ENCODE measurements at regions not wholly inside any gene's neighbourhood (a gene's known extent, or its start where the extent isn't known, plus 50 kb on each side); places are given as distances from the start of the nearest gene placed in this dataset.
"Not testable (repeated sequence)": the region's sequence is repeated elsewhere in the genome, so short reads cannot be mapped to it uniquely, and the experiment has no call there.

GRCh38 chr20:4635781-4636180, 50.5 kb upstream of the PRNP start:
- DNase-seq: no peak

GRCh38 chr20:4635342-4635741, 50.9 kb upstream of the PRNP start:
- DNase-seq: no peak

- DNase-seq: no peak
Observed at GRCh38 chr20:4633780-4634179, 52.5 kb upstream of the PRNP start.

GRCh38 chr20:4633379-4633778, 52.9 kb upstream of the PRNP start:
- no peak for DNase-seq

GRCh38 chr20:4632876-4633275, 53.4 kb upstream of the PRNP start:
- no peak for DNase-seq

GRCh38 chr20:4626228-4626627, 60.0 kb upstream of the PRNP start:
- no peak for DNase-seq

- DNase-seq: no peak
Observed at GRCh38 chr20:4625687-4626086, 60.6 kb upstream of the PRNP start.

GRCh38 chr20:4624675-4625336, 61.5 kb upstream of the PRNP start:
- DNase-seq: not testable (repeated sequence)

- DNase-seq: not testable (repeated sequence)
Observed at GRCh38 chr20:4619144-4619543, 67.1 kb upstream of the PRNP start.

GRCh38 chr20:4617484-4617883, 68.8 kb upstream of the PRNP start:
- DNase-seq: no peak

GRCh38 chr20:4617019-4617418, 69.2 kb upstream of the PRNP start:
- no peak for DNase-seq

GRCh38 chr20:4613718-4614620, 72.3 kb upstream of the PRNP start:
- no peak for DNase-seq

GRCh38 chr20:4613184-4613583, 73.1 kb upstream of the PRNP start:
- no peak for DNase-seq

- DNase-seq: no peak
Observed at GRCh38 chr20:4610871-4611270, 75.4 kb upstream of the PRNP start.

GRCh38 chr20:4609511-4609910, 76.7 kb upstream of the PRNP start:
- no peak for DNase-seq

- DNase-seq: no peak
Observed at GRCh38 chr20:4608861-4609260, 77.4 kb upstream of the PRNP start.

GRCh38 chr20:4607287-4607713, 79.0 kb upstream of the PRNP start:
- no peak for DNase-seq

- no peak for DNase-seq
Observed at GRCh38 chr20:4606051-4606450, 80.2 kb upstream of the PRNP start.

GRCh38 chr20:4605166-4605565, 81.1 kb upstream of the PRNP start:
- no peak for DNase-seq

- no peak for DNase-seq
Observed at GRCh38 chr20:4604580-4604979, 81.7 kb upstream of the PRNP start.

- no peak for DNase-seq
Observed at GRCh38 chr20:4603724-4604123, 82.5 kb upstream of the PRNP start.

- no peak for DNase-seq
Observed at GRCh38 chr20:4602297-4602631, 84.0 kb upstream of the PRNP start.

GRCh38 chr20:4601630-4602296, 84.5 kb upstream of the PRNP start:
- DNase-seq: no peak

Data from activated gamma-delta T cell (primary cell).